ENCODE measurements at regions not wholly inside any gene's neighbourhood (a gene's known extent, or its start where the extent isn't known, plus 50 kb on each side); places are given as distances from the start of the nearest gene placed in this dataset.

- DNase-seq: no peak
- H3K23ac ChIP-seq (ENCODE audit: low read length): no peak overlapping the region
Observed at GRCh38 chr3:74489050-74489792, 125.2 kb downstream of the CNTN3 start.

GRCh38 chr3:74479915-74480314, 134.5 kb downstream of the CNTN3 start:
- H3K79me1 ChIP-seq (ENCODE audit: low read length): no peaks in the 10 kb centered on the region
- no peak overlapping the region for H4K91ac ChIP-seq (ENCODE audit: low read depth, low read length)
- H3K4me2 ChIP-seq (ENCODE audit: low read length): no peak overlapping the region
- H2BK120ac ChIP-seq (ENCODE audit: insufficient read depth, low read length, poor library complexity): no peak overlapping the region
- H2BK5ac ChIP-seq (ENCODE audit: low read depth, low read length, poor library complexity): no peak overlapping the region
- H3K23ac ChIP-seq (ENCODE audit: low read length): no peak overlapping the region
- no peak overlapping the region for H3K27ac ChIP-seq (ENCODE audit: low read depth, low read length)
- H3K18ac ChIP-seq (ENCODE audit: low read length): no peak overlapping the region
- H3K9ac ChIP-seq (ENCODE audit: low read length): no peak overlapping the region
- H3K9me3 ChIP-seq (ENCODE audit: insufficient read depth, low read depth, low read length): no peaks in the 10 kb centered on the region
- no peak overlapping the region for H4K8ac ChIP-seq (ENCODE audit: low read depth, low read length)
- no peaks in the 10 kb centered on the region for H3K36me3 ChIP-seq (ENCODE audit: control insufficient read depth in 1 of 2, insufficient read depth in 2 of 2, low read length in 2 of 2)
- H3K4me1 ChIP-seq (ENCODE audit: control insufficient read depth in 1 of 2, insufficient read depth in 2 of 2, low read length in 2 of 2): no peaks in the 10 kb centered on the region
- no peak overlapping the region for H2AK5ac ChIP-seq (ENCODE audit: low read length)
- no peaks in the 10 kb centered on the region for H3K27me3 ChIP-seq (ENCODE audit: insufficient read depth, low read length)
- H4K12ac ChIP-seq (ENCODE audit: low read depth, low read length): no peak overlapping the region
- H3K4ac ChIP-seq (ENCODE audit: low read depth, low read length): no peak overlapping the region
- H3K79me2 ChIP-seq (ENCODE audit: control insufficient read depth, insufficient read depth, low read length, poor library complexity): no peaks in the 10 kb centered on the region
- no peak overlapping the region for H2AFZ ChIP-seq (ENCODE audit: insufficient read depth, low read length, poor library complexity)
- no peak overlapping the region for H3K4me3 ChIP-seq (ENCODE audit: low read depth, low read length)
- H3K14ac ChIP-seq (ENCODE audit: low read length): no peak overlapping the region
- H2BK12ac ChIP-seq (ENCODE audit: low read length): no peak overlapping the region
- DNase-seq: no peak

More at GRCh38 chr3:74489050-74489792, 125.2 kb downstream of the CNTN3 start:
- Histone ChIP-seq H4K8ac (ENCODE audit: low read depth, low read length) (no peak overlapping the region), H3K4me3 (ENCODE audit: low read depth, low read length) (no peak overlapping the region), H2BK12ac (ENCODE audit: low read length) (no peak overlapping the region), H3K9me3 (ENCODE audit: insufficient read depth, low read depth, low read length) (no peaks in the 10 kb centered on the region), H2BK5ac (ENCODE audit: low read depth, low read length, poor library complexity) (no peak overlapping the region), H4K12ac (ENCODE audit: low read depth, low read length) (no peak overlapping the region), H4K91ac (ENCODE audit: low read depth, low read length) (no peak overlapping the region), H3K9ac (ENCODE audit: low read length) (no peak overlapping the region), H3K27ac (ENCODE audit: low read depth, low read length) (no peak overlapping the region), H2AK5ac (ENCODE audit: low read length) (no peak overlapping the region), H3K36me3 (ENCODE audit: control insufficient read depth in 1 of 2, insufficient read depth in 2 of 2, low read length in 2 of 2) (no peaks in the 10 kb centered on the region), H3K14ac (ENCODE audit: low read length) (no peak overlapping the region), H2AFZ (ENCODE audit: insufficient read depth, low read length, poor library complexity) (no peak overlapping the region), H3K4me2 (ENCODE audit: low read length) (no peak overlapping the region), H3K27me3 (ENCODE audit: insufficient read depth, low read length) (no peaks in the 10 kb centered on the region), H3K4ac (ENCODE audit: low read depth, low read length) (no peak overlapping the region), H3K18ac (ENCODE audit: low read length) (no peak overlapping the region), H3K79me2 (ENCODE audit: control insufficient read depth, insufficient read depth, low read length, poor library complexity) (no peaks in the 10 kb centered on the region), H3K79me1 (ENCODE audit: low read length) (no peaks in the 10 kb centered on the region), H3K4me1 (ENCODE audit: control insufficient read depth in 1 of 2, insufficient read depth in 2 of 2, low read length in 2 of 2) (no peaks in the 10 kb centered on the region), H2BK120ac (ENCODE audit: insufficient read depth, low read length, poor library complexity) (no peak overlapping the region)
- WGBS (ENCODE audit: extremely low coverage, insufficient coverage, insufficient read length): no CpG with 5 or more reads among the region's 3 CpGs

- no peak overlapping the region for H3K4me3 ChIP-seq (ENCODE audit: low read depth, low read length)
- H4K12ac ChIP-seq (ENCODE audit: low read depth, low read length): no peak overlapping the region
- H4K8ac ChIP-seq (ENCODE audit: low read depth, low read length): no peak overlapping the region
- WGBS (ENCODE audit: extremely low coverage, insufficient coverage, insufficient read length): no CpG with 5 or more reads among the region's 4 CpGs
- H3K79me2 ChIP-seq (ENCODE audit: control insufficient read depth, insufficient read depth, low read length, poor library complexity): no peaks in the 10 kb centered on the region
- no peak overlapping the region for H3K27ac ChIP-seq (ENCODE audit: low read depth, low read length)
- no peaks in the 10 kb centered on the region for H3K36me3 ChIP-seq (ENCODE audit: control insufficient read depth in 1 of 2, insufficient read depth in 2 of 2, low read length in 2 of 2)
- no peak overlapping the region for H2AK5ac ChIP-seq (ENCODE audit: low read length)
- no peak overlapping the region for H2AFZ ChIP-seq (ENCODE audit: insufficient read depth, low read length, poor library complexity)
- peaks cover 0 to 3% of the 10 kb centered on the region in 2 experiments for H3K4me1 ChIP-seq (ENCODE audit: control insufficient read depth in 1 of 2, insufficient read depth in 2 of 2, low read length in 2 of 2)
- H3K4me2 ChIP-seq (ENCODE audit: low read length): no peak overlapping the region
- H2BK120ac ChIP-seq (ENCODE audit: insufficient read depth, low read length, poor library complexity): no peak overlapping the region
- H3K18ac ChIP-seq (ENCODE audit: low read length): no peak overlapping the region
- no peak overlapping the region for H4K91ac ChIP-seq (ENCODE audit: low read depth, low read length)
- no peaks in the 10 kb centered on the region for H3K9me3 ChIP-seq (ENCODE audit: insufficient read depth, low read depth, low read length)
- DNase-seq: no peak
- H2BK5ac ChIP-seq (ENCODE audit: low read depth, low read length, poor library complexity): no peak overlapping the region
- no peaks in the 10 kb centered on the region for H3K27me3 ChIP-seq (ENCODE audit: insufficient read depth, low read length)
- H3K79me1 ChIP-seq (ENCODE audit: low read length): no peaks in the 10 kb centered on the region
- no peak overlapping the region for H2BK12ac ChIP-seq (ENCODE audit: low read length)
- no peak overlapping the region for H3K23ac ChIP-seq (ENCODE audit: low read length)
- H3K4ac ChIP-seq (ENCODE audit: low read depth, low read length): no peak overlapping the region
- no peak overlapping the region for H3K14ac ChIP-seq (ENCODE audit: low read length)
- no peak overlapping the region for H3K9ac ChIP-seq (ENCODE audit: low read length)
Observed at GRCh38 chr3:74470313-74470712, 144.1 kb downstream of the CNTN3 start.

- DNase-seq: no peak
- no peak overlapping the region for H3K4me2 ChIP-seq (ENCODE audit: low read length)
- no peak overlapping the region for H3K9ac ChIP-seq (ENCODE audit: low read length)
- no peaks in the 10 kb centered on the region for H3K27me3 ChIP-seq (ENCODE audit: insufficient read depth, low read length)
- no peak overlapping the region for H3K18ac ChIP-seq (ENCODE audit: low read length)
- no CpG with 5 or more reads among the region's 8 CpGs for WGBS (ENCODE audit: extremely low coverage, insufficient coverage, insufficient read length)
- H2AFZ ChIP-seq (ENCODE audit: insufficient read depth, low read length, poor library complexity): no peak overlapping the region
- no peak overlapping the region for H4K8ac ChIP-seq (ENCODE audit: low read depth, low read length)
- H3K36me3 ChIP-seq (ENCODE audit: control insufficient read depth in 1 of 2, insufficient read depth in 2 of 2, low read length in 2 of 2): no peaks in the 10 kb centered on the region
- no peak overlapping the region for H3K4me3 ChIP-seq (ENCODE audit: low read depth, low read length)
- H4K12ac ChIP-seq (ENCODE audit: low read depth, low read length): no peak overlapping the region
- H3K79me1 ChIP-seq (ENCODE audit: low read length): no peaks in the 10 kb centered on the region
- no peak overlapping the region for H3K23ac ChIP-seq (ENCODE audit: low read length)
- no peak overlapping the region for H2BK120ac ChIP-seq (ENCODE audit: insufficient read depth, low read length, poor library complexity)
- no peak overlapping the region for H3K14ac ChIP-seq (ENCODE audit: low read length)
- H2BK5ac ChIP-seq (ENCODE audit: low read depth, low read length, poor library complexity): no peak overlapping the region
- no peak overlapping the region for H2AK5ac ChIP-seq (ENCODE audit: low read length)
- no peak overlapping the region for H3K27ac ChIP-seq (ENCODE audit: low read depth, low read length)
- no peak overlapping the region for H2BK12ac ChIP-seq (ENCODE audit: low read length)
- H3K4me1 ChIP-seq (ENCODE audit: control insufficient read depth in 1 of 2, insufficient read depth in 2 of 2, low read length in 2 of 2): peaks cover 0 to 3% of the 10 kb centered on the region in 2 experiments
- H3K9me3 ChIP-seq (ENCODE audit: insufficient read depth, low read depth, low read length): no peaks in the 10 kb centered on the region
- H3K4ac ChIP-seq (ENCODE audit: low read depth, low read length): no peak overlapping the region
- no peaks in the 10 kb centered on the region for H3K79me2 ChIP-seq (ENCODE audit: control insufficient read depth, insufficient read depth, low read length, poor library complexity)
- H4K91ac ChIP-seq (ENCODE audit: low read depth, low read length): no peak overlapping the region
Observed at GRCh38 chr3:74469713-74470112, 144.7 kb downstream of the CNTN3 start.

Data from trophoblast cell (in vitro differentiated cells and primary cell).